ENCODE measurements at regions not wholly inside any gene's neighbourhood (a gene's known extent, or its start where the extent isn't known, plus 50 kb on each side); places are given as distances from the start of the nearest gene placed in this dataset.
A peak's percentile ranks its signal among the peaks of the same experiment; 100 is the strongest.

DNA sequence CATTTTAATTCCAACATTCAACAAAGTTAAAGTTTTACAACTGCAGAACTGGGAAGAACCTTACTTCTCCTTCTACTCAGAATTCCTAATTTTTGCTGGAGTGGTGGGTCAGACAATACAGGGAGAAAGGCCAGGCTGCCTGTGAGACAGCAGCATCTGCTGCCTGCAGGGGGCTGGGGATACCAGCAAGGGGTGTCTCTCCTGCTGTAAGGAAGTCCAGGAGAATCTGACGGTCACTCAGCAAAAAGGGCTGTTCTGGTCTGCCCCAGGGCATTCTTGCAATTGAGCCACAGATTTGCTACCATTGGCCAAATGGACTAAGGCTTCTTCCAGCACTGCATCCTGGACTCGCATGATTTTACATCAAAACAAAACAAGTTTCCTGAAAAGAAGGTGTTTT, 426.6 kb upstream of the CDH11 start:
- H3K4me3 ChIP-seq (replicated peaks in 1 of 2; ENCODE audit: low read depth in 2 of 2, low read length in 2 of 2), result no peak overlapping the region
- no peak for DNase-seq (ENCODE audit: low read depth in 2 of 2)
- TF ChIP-seq, protein P1, sequence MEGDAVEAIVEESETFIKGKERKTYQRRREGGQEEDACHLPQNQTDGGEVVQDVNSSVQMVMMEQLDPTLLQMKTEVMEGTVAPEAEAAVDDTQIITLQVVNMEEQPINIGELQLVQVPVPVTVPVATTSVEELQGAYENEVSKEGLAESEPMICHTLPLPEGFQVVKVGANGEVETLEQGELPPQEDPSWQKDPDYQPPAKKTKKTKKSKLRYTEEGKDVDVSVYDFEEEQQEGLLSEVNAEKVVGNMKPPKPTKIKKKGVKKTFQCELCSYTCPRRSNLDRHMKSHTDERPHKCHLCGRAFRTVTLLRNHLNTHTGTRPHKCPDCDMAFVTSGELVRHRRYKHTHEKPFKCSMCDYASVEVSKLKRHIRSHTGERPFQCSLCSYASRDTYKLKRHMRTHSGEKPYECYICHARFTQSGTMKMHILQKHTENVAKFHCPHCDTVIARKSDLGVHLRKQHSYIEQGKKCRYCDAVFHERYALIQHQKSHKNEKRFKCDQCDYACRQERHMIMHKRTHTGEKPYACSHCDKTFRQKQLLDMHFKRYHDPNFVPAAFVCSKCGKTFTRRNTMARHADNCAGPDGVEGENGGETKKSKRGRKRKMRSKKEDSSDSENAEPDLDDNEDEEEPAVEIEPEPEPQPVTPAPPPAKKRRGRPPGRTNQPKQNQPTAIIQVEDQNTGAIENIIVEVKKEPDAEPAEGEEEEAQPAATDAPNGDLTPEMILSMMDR (IDR thresholded peaks at IDR 0.05; ENCODE audit: low read depth, low read length), result no peak

DNA sequence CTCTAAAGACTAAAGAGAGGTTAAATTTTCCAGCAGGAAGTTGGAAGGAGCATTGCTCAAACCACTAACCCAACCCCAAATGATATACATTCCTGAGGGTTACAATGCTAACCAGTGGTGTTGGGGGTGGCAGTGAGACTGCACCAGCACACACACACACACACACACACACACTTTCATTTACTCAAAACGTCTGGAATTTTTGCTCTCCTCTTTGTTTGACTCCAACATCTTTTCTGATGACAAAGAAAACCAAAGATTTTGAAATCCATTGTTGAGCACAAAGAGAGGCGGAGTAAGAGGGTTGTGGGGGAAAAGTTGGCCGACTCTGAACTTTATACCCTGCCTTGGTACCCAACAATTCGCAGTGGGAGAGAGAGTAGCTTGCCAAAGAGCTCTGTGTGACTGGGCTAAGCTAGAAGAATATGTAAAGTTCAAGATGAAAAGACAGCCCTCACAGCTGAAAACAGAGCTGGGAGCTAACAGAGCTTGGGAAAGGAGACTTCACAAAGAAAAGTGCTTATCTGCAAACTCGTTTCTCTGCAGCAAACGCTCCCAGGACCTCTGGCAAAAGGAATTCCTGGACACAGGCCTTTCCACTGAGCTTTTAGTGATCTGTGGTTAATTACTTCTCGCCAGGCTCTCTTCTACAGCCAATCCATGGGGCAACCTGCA, 426.0 kb upstream of the CDH11 start:
- peak; percentile 86 to 98 for DNase-seq (ENCODE audit: low read depth in 2 of 2)
- TF ChIP-seq, protein P1 (IDR thresholded peaks at IDR 0.05; ENCODE audit: low read depth, low read length), result no peak
- no peak overlapping the region for H3K4me3 ChIP-seq (replicated peaks in 1 of 2; ENCODE audit: low read depth in 2 of 2, low read length in 2 of 2)

DNA sequence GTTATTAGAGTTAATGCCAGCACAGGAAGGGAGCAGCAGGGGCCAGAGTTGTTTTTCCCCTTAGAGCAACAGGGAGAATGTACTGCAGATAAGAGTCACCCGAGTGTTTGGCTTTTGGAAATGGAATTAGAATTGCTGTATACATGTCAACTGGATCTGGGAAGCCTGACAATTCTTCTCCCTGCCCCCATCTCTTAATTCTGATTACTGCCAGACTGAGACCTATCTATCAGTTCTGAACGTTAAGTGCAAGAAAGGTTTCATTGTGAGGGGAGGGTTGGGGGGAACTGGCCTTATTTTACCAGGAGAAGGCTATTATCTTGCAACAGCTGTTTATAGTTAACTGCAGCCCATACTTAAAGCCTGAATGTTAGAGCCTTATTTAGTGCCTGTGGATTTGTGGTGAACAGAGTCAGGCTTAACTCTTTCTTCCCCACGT, 424.5 kb upstream of the CDH11 start:
- peak in 1 of 2 donors; percentile 83 for DNase-seq (ENCODE audit: low read depth in 2 of 2)
- H3K4me3 ChIP-seq (replicated peaks in 1 of 2; ENCODE audit: low read depth in 2 of 2, low read length in 2 of 2), result no peak overlapping the region
- TF ChIP-seq, protein P1 (IDR thresholded peaks at IDR 0.05; ENCODE audit: low read depth, low read length), result no peak

DNA sequence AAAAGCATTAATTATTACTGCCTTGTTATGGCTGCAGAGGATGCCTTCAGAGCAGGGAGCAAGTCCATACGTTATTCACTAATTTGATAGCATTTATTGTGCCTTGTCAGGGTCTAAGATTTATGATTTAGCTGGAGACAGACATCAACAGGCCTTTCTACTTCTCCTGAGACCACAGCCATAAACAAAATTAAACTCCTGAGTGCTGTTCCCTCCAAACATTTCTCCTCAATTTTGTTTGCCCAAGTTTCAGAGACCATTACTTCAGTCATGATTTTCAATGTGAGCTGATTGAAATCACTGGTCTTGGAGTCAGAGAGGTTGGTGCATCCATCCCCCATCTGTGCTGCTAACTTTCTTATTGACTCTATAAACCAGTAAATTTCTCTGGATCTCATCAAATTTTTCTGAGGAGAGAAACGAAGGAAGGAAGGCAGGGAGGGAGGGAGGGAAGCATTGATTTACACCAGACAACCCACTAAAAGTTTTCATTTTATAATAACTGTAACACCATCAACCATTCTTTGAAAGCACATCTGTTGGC, 423.6 kb upstream of the CDH11 start:
- no peak for DNase-seq (ENCODE audit: low read depth in 2 of 2)

DNA sequence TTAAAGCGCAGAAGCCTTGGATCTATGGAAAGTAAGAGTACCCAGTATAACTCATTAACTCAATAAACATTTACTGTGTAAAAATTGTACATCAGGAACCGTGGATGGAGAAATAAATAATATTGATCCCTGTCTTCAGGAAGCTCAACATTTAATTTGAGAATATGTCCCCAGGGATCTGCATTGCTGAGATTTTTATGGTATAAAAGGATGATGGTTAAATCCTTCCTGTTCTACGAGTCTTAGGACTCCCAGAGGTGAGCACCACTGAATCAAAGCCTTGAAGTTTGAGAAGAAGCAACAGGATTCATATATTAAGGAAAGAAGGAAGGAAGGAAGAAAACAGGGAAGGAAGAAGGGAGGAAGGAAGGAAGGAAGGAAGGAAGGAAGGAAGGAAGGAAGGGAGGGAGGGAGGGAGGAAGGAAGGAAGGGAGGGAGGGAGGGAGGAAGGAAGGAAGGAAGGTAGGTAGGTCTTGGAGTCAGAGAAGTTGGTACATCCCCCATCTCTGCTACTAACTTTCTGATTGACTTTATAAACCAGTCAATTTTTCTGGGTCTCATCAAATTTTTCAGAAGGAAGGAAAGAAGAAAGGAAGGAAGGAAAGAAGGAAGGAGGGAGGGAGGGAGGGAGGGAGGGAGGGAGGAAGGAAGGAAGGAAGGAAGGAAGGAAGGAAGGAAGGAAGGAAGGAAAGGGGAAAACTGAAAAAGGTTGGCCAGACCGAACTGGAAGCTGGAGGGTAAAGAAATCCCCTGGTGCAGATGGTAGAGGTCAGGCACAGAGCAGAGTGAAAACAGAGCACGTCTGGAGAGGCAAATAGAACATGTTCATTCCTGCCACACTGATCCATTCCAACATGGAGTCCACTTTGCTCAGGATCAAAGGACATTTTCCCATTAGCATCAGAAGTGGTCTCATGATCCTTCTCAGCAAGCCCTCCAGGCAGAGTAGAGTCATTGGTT, 422.2 kb upstream of the CDH11 start:
- TF ChIP-seq, protein P1 (IDR thresholded peaks at IDR 0.05; ENCODE audit: low read depth, low read length), result no peak
- no peak for DNase-seq (ENCODE audit: low read depth in 2 of 2)

More for the DNA sequence above, 423.6 kb upstream of the CDH11 start:
- TF ChIP-seq, protein P1 (IDR thresholded peaks at IDR 0.05; ENCODE audit: low read depth, low read length), result no peak
- H3K4me3 ChIP-seq (replicated peaks in 1 of 2; ENCODE audit: low read depth in 2 of 2, low read length in 2 of 2), result no peak overlapping the region

DNA sequence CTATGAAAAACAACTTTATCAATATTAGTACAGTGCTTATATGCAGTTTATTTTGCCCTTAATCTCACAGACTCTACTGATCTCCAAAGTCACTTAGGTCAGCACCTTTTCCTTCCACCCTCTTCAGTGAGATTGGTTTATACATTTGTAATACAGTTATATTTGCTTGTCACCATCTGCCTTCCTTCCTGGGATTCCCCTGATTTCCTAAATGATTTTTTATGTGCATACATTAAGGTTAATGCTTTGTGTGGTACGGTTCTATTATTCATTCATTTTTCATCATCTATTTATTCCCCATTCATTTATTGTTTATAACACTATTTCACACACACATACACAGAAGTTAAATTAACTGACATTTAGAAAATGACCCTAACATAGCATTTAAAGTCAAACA, 419.8 kb upstream of the CDH11 start:
- TF ChIP-seq, protein P1 (IDR thresholded peaks at IDR 0.05; ENCODE audit: low read depth, low read length), result no peak
- no peak overlapping the region for H3K4me3 ChIP-seq (replicated peaks in 1 of 2; ENCODE audit: low read depth in 2 of 2, low read length in 2 of 2)
- DNase-seq (ENCODE audit: low read depth in 2 of 2), result no peak

More for the DNA sequence above, 422.2 kb upstream of the CDH11 start:
- no peak overlapping the region for H3K4me3 ChIP-seq (replicated peaks in 1 of 2; ENCODE audit: low read depth in 2 of 2, low read length in 2 of 2)

Measured in cardiac fibroblast (primary cell).